ENCODE measurements at regions not wholly inside any gene's neighbourhood (a gene's known extent, or its start where the extent isn't known, plus 50 kb on each side); places are given as distances from the start of the nearest gene placed in this dataset.

DNA sequence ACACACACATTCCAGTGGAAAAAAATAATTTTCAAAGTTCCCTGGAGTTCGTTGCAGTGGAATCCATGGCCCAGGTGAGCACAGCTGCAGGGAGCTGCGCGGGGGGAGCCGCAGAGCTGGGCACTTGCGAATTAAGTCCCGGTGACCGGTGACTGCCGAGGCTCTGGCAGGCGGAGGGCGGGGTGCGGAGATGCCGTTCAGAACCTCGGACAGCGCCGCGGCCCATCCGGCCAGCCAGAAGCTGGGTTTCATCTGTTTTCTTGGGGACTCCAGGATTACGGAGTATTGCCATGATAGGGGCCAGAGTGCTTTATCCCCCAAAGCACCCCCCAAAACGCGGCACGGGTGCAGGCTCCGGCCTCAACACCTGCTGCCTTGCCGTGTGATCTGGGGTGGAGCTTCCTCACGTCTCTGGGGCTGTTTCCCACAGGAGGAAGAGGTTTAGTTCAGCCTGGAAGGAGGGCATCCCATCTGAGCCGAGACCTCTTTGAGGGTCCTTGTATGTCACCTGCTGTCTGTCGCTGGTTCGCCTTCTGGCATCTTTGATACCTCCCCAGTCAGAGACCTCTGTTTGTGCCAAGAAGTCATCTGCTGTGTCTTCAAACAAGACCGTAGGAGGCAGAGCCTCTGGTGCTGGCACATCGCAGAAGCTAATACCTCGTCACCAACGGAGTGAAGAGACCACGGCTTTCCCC, 99.4 kb downstream of the YTHDF1 start:
- H3K36me3 ChIP-seq = no peaks in the 10 kb centered on the region
- no peaks in the 10 kb centered on the region for H3K27me3 ChIP-seq
- WGBS, 2 donors = 13 to 14% methylated on average over 32 of the region's 32 CpGs

DNA sequence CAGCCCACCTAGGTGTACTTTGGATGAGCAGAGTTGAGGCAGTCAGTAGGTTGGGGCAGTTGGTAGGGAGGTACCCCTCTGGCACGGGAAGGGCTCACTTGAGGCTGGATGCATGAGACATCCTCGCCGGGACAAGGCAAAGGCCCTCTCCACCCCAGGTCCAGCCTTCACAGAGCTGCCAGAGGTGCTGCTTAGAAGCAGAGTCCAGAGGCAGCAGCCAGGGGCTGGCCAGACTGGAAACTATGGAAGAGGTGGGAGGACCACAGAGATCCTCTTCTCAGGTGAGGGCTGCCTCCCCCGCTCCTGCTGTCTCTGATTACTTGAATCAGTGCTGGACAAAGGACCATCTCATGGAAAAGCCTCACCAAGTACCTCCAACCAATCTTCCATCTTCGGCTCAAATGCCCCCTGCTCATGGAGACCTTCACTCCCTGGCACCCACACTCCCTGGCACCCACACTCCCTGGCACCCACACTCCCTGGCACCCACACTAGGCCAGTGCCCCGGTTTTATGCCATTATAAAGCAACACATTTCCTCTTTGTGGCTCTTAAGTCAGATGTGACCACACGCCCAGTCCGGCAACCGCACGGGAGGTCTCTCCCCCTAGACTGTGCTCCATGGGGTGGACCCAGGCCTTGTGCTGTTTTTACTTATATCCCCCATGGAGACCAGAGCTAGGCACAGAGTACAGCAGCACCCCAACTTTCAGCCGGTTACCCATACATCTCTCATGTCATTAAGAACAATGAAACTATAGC, 100.1 kb downstream of the YTHDF1 start:
- H3K4me3 ChIP-seq = no peak overlapping the region
- no peaks in the 10 kb centered on the region for H3K9me3 ChIP-seq
- no peaks in the 10 kb centered on the region for H3K4me1 ChIP-seq
- WGBS, 2 donors = 60 to 78% methylated on average over 11 of the region's 11 CpGs
- ATAC-seq (no peak), FAIRE-seq (no peak), DNase-seq (no peak)
- no peak overlapping the region for H3K27ac ChIP-seq
- TF ChIP-seq, protein P1, sequence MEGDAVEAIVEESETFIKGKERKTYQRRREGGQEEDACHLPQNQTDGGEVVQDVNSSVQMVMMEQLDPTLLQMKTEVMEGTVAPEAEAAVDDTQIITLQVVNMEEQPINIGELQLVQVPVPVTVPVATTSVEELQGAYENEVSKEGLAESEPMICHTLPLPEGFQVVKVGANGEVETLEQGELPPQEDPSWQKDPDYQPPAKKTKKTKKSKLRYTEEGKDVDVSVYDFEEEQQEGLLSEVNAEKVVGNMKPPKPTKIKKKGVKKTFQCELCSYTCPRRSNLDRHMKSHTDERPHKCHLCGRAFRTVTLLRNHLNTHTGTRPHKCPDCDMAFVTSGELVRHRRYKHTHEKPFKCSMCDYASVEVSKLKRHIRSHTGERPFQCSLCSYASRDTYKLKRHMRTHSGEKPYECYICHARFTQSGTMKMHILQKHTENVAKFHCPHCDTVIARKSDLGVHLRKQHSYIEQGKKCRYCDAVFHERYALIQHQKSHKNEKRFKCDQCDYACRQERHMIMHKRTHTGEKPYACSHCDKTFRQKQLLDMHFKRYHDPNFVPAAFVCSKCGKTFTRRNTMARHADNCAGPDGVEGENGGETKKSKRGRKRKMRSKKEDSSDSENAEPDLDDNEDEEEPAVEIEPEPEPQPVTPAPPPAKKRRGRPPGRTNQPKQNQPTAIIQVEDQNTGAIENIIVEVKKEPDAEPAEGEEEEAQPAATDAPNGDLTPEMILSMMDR (IDR thresholded peaks at IDR 0.05) = no peak
- H3K36me3 ChIP-seq = no peaks in the 10 kb centered on the region
- intact Hi-C loops (cut with DNase I) = no loop called here
- no peaks in the 10 kb centered on the region for H3K27me3 ChIP-seq

More for the DNA sequence above, 99.4 kb downstream of the YTHDF1 start:
- peak in 1 of 6 donors; percentile 17 for DNase-seq
- FAIRE-seq = no peak
- Histone ChIP-seq H3K4me1 (no peaks in the 10 kb centered on the region), H3K4me3 (no peak overlapping the region), H3K27ac (no peak overlapping the region), H3K9me3 (no peaks in the 10 kb centered on the region)
- intact Hi-C loops (cut with DNase I) = no loop called here
- TF ChIP-seq, protein P1 (IDR thresholded peaks at IDR 0.05) = no peak
- ATAC-seq = peak in 1 of 4 donors; percentile 58

DNA sequence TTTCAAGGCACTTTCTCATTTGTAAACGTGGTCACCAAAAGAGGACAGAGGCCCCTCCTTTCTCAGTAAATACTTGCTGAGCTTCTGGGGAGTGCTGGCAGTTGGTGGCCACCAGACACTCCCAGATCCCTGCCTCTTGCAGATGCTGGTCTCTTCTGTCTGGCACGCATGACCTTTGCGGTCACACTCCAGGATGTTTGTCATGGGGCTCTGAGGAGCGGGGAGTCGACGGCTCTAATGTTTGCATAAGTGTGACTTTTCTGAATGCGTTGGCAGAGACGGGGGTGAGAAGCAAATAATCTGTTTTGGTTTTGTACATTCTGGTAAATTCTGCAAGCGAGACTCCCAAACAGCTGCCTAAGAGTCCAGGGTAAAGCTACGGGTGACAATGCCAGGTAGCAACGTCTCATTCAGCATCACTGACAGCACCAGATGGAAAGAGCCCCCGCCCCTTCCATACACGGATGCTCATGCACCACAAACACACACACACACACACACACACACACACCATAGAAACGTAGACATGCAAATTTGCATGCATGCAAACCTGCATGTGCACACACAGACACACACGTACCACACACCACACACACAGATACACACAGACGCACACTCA, 101.1 kb downstream of the YTHDF1 start:
- no peak overlapping the region for H3K27ac ChIP-seq
- H3K4me1 ChIP-seq = no peaks in the 10 kb centered on the region
- DNase-seq (no peak), ATAC-seq (no peak), FAIRE-seq (no peak)
- TF ChIP-seq, protein P1 (IDR thresholded peaks at IDR 0.05) = no peak
- intact Hi-C loops (cut with DNase I) = no loop called here
- no peak overlapping the region for H3K4me3 ChIP-seq
- H3K9me3 ChIP-seq = no peaks in the 10 kb centered on the region
- no peaks in the 10 kb centered on the region for H3K27me3 ChIP-seq
- 37 to 52% methylated on average over 16 of the region's 16 CpGs for WGBS, 2 donors
- no peaks in the 10 kb centered on the region for H3K36me3 ChIP-seq

DNA sequence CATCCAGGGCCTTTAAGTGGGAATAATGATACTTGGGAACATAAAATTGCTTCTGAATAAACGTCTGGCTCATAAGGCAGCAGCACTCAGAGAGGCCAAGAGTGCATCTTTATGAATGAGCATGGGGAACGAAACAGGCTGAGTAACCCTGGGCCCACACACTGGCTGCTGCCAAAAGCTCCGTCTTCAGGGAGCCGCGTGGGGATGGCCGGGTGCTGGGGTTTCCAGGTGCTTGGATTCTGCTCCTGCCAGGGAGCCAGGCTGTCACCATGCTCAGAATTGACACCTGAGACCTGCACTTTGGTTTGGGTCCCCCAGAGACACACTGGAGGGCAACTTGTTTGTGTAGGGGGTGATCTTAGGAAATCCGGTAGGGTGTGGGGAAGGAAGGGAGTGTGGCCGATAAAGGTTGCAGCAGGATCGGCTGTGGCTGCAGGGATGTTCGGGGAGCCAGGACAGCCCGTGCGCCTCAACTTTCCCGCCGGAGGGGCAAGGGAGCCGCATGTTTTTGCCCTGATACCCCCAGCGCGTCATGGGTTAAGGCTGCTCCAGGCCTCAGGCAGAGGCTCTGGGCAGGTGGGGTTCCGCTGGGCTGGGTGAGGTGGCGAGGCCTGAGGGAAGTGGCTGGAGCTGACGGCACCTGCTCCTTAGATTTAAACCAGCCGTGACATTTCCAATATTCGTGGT, 101.8 kb downstream of the YTHDF1 start:
- Histone ChIP-seq H3K4me1 (no peaks in the 10 kb centered on the region), H3K36me3 (no peaks in the 10 kb centered on the region), H3K27ac (no peak overlapping the region), H3K27me3 (no peaks in the 10 kb centered on the region), H3K9me3 (no peaks in the 10 kb centered on the region), H3K4me3 (no peak overlapping the region)
- no peak for FAIRE-seq
- no peak for ATAC-seq
- intact Hi-C loops (cut with DNase I) = no loop called here
- TF ChIP-seq, protein P1 (IDR thresholded peaks at IDR 0.05) = no peak
- WGBS, 2 donors = 45 to 54% methylated on average over 22 of the region's 22 CpGs
- peak in 1 of 6 donors; percentile 6 for DNase-seq

Measured in pancreas (tissue), 10 donors.